NCI-H1930 (cell line): ENCODE measurements at regions not wholly inside any gene's neighbourhood (a gene's known extent, or its start where the extent isn't known, plus 50 kb on each side); places are given as distances from the start of the nearest gene placed in this dataset.
A peak's percentile ranks its signal among the peaks of the same experiment; 100 is the strongest.
"Not testable (repeated sequence)": the region's sequence is repeated elsewhere in the genome, so short reads cannot be mapped to it uniquely, and the experiment has no call there.

Experiments
- DNase-seq, 2 experiments: peaks; one replicate each; lab custom pipeline; 2025; lab: John Stamatoyannopoulos, UW

DNA sequence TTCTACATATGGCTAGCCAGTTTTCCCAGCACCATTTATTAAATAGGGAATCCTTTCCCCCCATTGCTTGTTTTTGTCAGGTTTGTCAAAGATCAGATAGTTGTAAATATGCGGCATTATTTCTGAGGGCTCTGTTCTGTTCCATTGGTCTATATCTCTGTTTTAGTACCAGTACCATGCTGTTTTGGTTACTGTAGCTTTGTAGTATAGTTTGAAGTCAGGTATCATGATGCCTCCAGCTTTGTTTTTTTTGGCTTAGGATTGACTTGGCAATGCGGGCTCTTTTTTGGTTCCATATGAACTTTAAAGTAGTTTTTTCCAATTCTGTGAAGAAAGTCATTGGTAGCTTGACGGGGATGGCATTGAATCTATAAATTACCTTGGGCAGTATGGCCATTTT, 60.0 kb upstream of the GPC3 start:
- DNase-seq: not testable (repeated sequence)

- not testable (repeated sequence) for DNase-seq
Measured at GRCh38 chrX:134067107-134067506, 81.7 kb upstream of the GPC3 start.

DNA sequence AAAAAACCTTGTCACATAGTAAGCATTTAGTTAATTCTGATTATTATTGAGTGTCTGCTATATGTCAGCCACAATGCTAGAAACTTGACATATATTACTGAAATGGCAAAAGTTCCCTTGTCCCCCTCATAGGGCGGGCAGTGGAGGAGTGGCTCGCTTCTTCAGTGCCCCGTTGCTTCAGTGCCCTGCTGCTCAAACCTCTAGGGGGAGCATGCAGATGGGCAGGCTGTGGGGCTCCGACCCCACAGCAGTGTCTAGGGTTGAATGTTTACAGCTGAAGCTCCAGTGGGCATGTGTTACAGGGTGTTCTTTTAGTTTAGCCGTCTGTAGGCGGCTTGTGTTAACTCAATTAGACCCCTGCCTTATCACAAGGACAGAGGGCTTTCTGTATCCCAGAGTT, 86.5 kb upstream of the GPC3 start:
- not testable (repeated sequence) for DNase-seq

GRCh38 chrX:134073341-134073740, 87.9 kb upstream of the GPC3 start:
- no peak for DNase-seq

- DNase-seq: no peak
Measured at GRCh38 chrX:134074151-134074550, 88.8 kb upstream of the GPC3 start.

- DNase-seq: no peak
Measured at GRCh38 chrX:134075894-134076718, 90.7 kb upstream of the GPC3 start.

- no peak for DNase-seq
Measured at GRCh38 chrX:134095366-134095765, 110.0 kb upstream of the GPC3 start.

- DNase-seq: no peak
Measured at GRCh38 chrX:134101636-134102035, 116.2 kb upstream of the GPC3 start.

DNA sequence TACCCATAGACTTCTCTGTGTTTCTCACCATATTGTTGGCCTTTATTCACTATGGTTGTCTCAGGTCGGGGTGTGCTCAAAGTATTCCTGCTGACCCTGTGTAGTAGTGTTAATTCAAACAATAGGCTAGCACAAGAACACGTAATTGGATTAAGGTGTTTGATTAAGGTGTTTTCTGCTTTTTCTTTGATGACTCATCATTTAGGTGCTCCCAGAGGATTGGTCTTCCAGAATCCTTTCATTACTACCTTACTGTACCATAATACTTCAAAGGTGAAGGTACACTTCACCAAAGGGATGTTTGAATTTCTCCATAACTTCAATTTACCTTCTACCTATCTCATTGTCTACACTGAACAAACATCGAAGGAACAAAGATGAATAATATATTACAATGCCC, 121.7 kb upstream of the CCDC160 start:
- no peak for DNase-seq

GRCh38 chrX:134137341-134137740, 99.6 kb upstream of the CCDC160 start:
- DNase-seq: no peak

DNA sequence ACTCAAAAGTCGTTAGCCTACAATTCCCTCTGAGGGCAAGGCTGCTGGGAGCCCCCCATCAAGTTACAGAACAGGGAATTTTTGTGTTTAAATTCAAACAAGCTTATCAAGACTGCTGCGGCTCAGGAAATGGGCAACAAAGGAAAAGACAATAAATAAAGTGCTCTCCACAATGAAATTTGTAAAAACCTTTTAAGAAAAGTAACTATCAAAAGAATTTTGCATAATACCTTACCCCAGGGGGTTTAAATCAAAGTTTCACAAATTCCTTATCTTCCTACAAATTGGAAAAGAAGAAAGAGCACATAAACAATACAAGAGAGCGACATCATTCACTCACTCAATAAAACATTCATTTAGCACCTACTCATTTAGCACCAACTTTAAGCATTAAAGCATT, 97.9 kb upstream of the CCDC160 start:
- no peak for DNase-seq

DNA sequence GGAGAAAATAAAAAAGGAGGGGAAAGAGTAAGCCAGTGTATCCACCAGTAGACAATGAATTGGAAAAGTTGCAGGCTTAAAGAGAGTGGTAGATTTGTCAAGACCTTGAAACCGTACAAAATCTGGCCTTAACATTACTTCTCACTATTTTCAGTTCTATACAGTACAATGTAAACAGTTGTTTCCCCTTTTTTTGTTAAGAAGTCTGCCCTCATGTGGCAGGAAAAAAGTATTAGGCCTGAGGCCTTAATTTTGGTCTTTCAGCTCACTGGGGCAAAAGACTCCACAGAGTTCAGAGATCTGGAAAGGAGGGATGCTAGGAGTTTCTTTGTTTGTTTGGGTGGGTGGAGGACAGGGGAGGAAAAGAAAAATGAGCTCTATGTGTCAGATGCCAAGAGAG, 92.8 kb upstream of the CCDC160 start:
- no peak for DNase-seq

DNA sequence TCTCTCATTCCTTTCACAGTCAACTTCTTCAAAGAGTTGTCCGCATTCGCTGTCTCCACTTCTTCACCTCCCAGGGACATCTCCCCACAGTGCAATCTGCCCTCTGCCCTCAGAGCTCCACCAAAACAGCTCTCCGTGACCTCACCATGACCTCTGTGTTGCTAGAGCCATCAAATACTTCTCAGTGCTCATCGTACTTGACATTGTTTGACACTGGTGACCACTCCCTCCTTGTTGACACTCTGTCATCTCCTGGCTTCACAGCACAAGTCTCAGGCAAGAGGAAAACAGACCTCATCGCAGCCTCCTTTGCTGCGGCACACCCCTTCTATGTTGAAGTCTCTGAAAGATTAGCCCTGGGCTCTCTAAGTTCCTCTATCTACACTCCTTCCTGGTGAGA, 90.5 kb upstream of the CCDC160 start:
- no peak for DNase-seq

DNA sequence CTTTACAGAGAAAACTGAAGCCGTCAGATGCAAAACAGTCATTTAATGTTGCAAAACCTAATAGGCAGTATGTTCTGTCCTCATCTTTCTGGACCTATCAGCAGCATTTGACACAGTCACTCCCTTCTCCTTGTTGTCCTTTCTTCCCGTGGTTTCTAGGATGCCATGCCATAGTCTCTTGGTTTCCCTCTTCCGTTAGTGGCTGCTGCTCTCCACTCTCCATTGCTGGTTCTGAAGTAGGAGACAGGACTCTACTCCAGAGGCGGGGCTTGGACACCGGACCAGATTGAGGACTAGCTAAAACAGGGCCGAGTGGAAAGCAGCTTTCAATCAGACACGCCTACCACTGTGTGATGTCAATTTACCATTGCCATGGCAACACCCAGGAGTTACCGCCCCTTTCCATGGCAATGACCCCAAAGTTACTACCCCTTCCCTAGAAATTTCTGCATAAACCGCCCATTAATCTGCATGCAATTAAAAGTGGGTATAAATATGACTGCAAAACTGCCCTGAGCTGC, 88.8 kb upstream of the CCDC160 start:
- DNase-seq: no peak

DNA sequence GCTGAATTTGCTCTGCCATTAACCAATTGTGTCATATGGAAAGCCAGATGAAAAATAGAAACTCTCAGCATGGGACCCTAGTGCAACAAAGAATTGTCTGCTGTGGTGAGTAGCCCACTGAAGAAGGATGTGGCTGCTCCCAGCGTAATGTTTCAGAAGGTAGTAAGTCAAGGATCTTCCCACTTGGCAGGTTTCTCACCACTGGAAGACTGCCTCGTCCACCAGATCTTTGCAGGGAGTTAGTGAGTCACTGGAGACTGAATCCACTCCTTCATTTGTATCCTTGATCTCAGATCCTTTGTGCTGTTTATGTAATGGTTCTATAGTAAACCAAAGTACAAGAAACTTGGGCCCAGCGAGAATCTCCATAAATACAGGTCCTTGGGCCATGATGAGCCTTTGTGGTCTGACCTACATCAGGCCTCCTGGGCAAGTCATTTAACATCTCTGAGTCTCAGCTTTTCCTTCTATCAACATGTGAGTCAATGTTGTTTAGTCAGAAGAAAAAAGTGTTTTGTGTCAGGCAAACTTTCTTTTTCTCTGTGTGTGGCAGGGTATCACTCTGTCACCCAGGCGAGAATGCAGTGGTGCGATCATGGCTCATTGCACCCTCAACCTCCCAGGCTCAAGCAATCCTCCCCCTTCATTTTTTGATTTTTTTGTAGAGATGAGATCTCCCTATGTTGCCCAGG, 78.0 kb upstream of the CCDC160 start:
- no peak for DNase-seq

- DNase-seq: no peak
Measured at GRCh38 chrX:134161162-134161561, 75.8 kb upstream of the CCDC160 start.

- DNase-seq: no peak
Measured at GRCh38 chrX:134162032-134162431, 75.0 kb upstream of the CCDC160 start.

GRCh38 chrX:134163836-134164235, 73.1 kb upstream of the CCDC160 start:
- DNase-seq: no peak

DNA sequence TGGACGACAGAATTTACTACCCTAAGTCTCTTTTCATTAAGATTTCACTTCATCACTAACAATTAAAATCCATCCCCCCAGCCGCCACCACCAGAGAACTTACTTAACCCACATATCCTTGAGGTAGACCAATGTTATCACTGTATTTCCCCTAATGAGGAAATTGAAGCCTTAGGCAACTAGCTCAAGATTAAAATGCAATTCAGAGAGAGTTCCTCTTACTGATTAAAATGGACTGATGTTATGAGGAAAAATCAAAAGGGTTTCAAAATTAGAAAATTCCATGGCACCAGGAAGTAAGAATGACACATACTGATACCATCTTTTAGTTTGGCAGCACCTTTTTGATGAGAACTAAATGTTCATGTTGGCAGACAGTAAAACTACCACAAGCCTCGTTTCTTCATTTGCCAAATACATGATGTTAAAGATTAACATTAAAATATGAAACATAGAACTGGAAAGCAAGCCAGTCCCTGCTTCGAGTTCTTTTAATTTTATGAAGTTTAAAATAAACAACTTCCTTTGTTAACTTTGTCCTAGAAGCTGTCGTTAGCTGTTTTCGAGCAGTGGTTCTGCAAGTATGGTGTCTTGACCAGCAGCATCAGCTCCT, 69.3 kb upstream of the CCDC160 start:
- DNase-seq: no peak

- peak in 1 of 2 experiments; percentile 14 for DNase-seq
Measured at GRCh38 chrX:134171661-134172587, 65.1 kb upstream of the CCDC160 start.

DNA sequence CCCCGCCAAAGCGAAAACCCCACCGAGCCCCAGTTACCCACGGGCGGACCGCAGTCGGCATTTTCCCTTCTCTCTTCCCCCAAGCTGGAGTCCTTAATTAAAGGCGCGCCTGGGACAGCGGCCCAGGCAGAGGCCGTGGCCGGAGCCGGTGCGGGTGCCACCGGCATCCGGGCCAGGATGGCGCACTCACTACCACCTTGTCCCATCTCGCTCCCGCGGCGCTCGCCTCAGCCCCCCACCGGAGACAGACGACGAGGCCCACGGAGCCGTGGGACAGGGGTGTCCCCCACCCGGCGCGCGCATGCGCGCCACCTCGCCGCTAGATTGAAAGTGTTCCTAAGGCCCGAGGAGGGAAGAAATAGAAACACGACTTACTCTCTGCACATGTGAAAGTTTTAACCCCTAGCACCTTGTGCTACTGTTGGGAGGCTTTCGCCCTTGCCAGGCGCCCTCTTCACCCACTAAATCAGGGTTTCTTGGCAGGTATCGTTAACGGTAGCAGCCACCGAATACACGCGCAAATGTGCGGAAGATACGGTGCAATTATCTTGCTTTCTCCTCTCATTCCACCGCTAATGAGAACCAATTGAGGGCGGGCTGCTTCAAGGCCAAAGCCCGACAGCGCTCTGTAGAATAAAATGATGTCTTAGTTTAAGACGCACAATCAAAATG, 64.3 kb upstream of the CCDC160 start:
- no peak for DNase-seq
